K562 (cell line): ENCODE measurements at regions not wholly inside any gene's neighbourhood (a gene's known extent, or its start where the extent isn't known, plus 50 kb on each side); places are given as distances from the start of the nearest gene placed in this dataset.

Experiments
- ATAC-seq: fragments of 200-7000 bp; cut with Tn5 transposase; 3 replicates; pipeline ENCODE4 v1.9.1; 2020; ENCODE audit warnings: moderate library complexity
- BruUV-seq: library from RNA; stranded (reverse); fragments of 400-500 nt; replicated peaks from 2 replicates; lab custom pipeline; 2021; lab: Mats Ljungman, UMichigan
- CTCF ChIA-PET: fragments of 300-600 bp; formaldehyde crosslinking; extraction: SDS; loops from one replicate; lab custom pipeline; 2021; ENCODE audit warnings: low intra/inter-chr PET ratio; lab: Yijun Ruan, JAX
- POLR2A ChIA-PET: fragments of 300-600, 350-650 bp; sonication (Branson Sonifier 250); formaldehyde crosslinking; extraction: SDS; loops from one replicate; lab custom pipeline; 2021; ENCODE audit warnings: antibody characterized with exemption, inconsistent platforms; lab: Yijun Ruan, JAX
- DNase-seq, 4 experiments: peaks; one replicate each; pipeline versions ENCODE4 v3.0.0 to v3.0.0-alpha.2; 2011 to 2018; ENCODE audit warnings: low spot score in 3 of 4, mixed read lengths in 3 of 4; ENCODE audit errors: extremely low read depth in 1 of 4
- FAIRE-seq: peaks from 2 replicates; lab custom pipeline; 2011; peaks lifted over from hg19 to GRCh38; lab: Jason Lieb, UNC
- H2AFZ ChIP-seq: 2 replicates; pipeline ENCODE4 v1.6.0; 2011; ENCODE audit warnings: low read depth, low read length, control low read depth, inconsistent platforms
- H3K27ac ChIP-seq: fragments of 200-600 bp; 3 replicates; pipeline ENCODE4 v1.8.0; 2011; ENCODE audit warnings: low read depth, mild to moderate bottlenecking, control low read depth, inconsistent platforms, low read length, moderate library complexity, mixed read lengths; ENCODE audit errors: extremely low read depth
- H3K27me3 ChIP-seq, 2 experiments: fragments of 300-600 bp in 1 of 2; 2 replicates in 1 of 2; 3 replicates in 1 of 2; pipeline versions ENCODE4 v1.6.0 to v1.8.0; 2011; ENCODE audit warnings: inconsistent platforms in 2 of 2, low read length in 2 of 2, mild to moderate bottlenecking in 1 of 2, mixed read lengths in 1 of 2, moderate library complexity in 1 of 2; ENCODE audit not compliant: control insufficient read depth in 2 of 2, insufficient read depth in 2 of 2
- H3K36me3 ChIP-seq: fragments of 300-600 bp; 3 replicates; pipeline ENCODE4 v1.8.0; 2011; ENCODE audit warnings: mild to moderate bottlenecking, low read length, inconsistent platforms; ENCODE audit not compliant: control insufficient read depth, insufficient read depth
- H3K4me1 ChIP-seq, 2 experiments: fragments of 200-600 bp in 1 of 2; replicated peaks in 1 of 2; 2 replicates in 1 of 2; 3 replicates in 1 of 2; pipeline versions ENCODE4 v1.5.1 to v1.8.0; 2011; ENCODE audit warnings: inconsistent platforms in 2 of 2, low read length in 2 of 2, mild to moderate bottlenecking in 1 of 2, mixed read lengths in 1 of 2, moderate library complexity in 1 of 2; ENCODE audit not compliant: control insufficient read depth in 2 of 2, insufficient read depth in 2 of 2
- H3K4me2 ChIP-seq: 2 replicates; pipeline ENCODE4 v1.6.1; 2011; ENCODE audit warnings: low read length, control low read depth, inconsistent platforms, mixed read lengths; ENCODE audit not compliant: insufficient read depth
- H3K4me3 ChIP-seq: fragments of 200-600 bp; sonication (generic), shearing (Covaris generic); 2 replicates; pipeline ENCODE4 v1.5.1; 2016; ENCODE audit warnings: control low read depth, inconsistent platforms
- H3K79me2 ChIP-seq: fragments of 200-600 bp; 3 replicates; pipeline ENCODE4 v1.8.0; 2011; ENCODE audit warnings: low read length, inconsistent platforms; ENCODE audit not compliant: control insufficient read depth, insufficient read depth
- H3K9ac ChIP-seq, 2 experiments: 2 replicates each; pipeline versions ENCODE4 v1.6.0 to v1.6.1; 2011; ENCODE audit warnings: low read depth in 2 of 2, low read length in 2 of 2, control low read depth in 1 of 2, inconsistent platforms in 1 of 2, mild to moderate bottlenecking in 1 of 2, mixed read lengths in 1 of 2; ENCODE audit not compliant: insufficient read depth in 1 of 2
- H3K9me1 ChIP-seq: one replicate; pipeline ENCODE4 v1.6.0; 2011; ENCODE audit warnings: inconsistent platforms, mild to moderate bottlenecking, low read length, moderate library complexity; ENCODE audit not compliant: control insufficient read depth, insufficient read depth
- H3K9me3 ChIP-seq: replicated peaks from 2 replicates; pipeline ENCODE4 v1.5.1; 2011; ENCODE audit warnings: low read depth, low read length, inconsistent platforms; ENCODE audit not compliant: control insufficient read depth, insufficient read depth
- H4K20me1 ChIP-seq: replicated peaks from 2 replicates; pipeline ENCODE4 v1.6.1; 2011; ENCODE audit warnings: low read length, inconsistent platforms, mixed read lengths; ENCODE audit not compliant: control insufficient read depth, insufficient read depth
- AFF4 ChIP-seq: sonication (generic); formaldehyde crosslinking; IDR thresholded peaks from 2 replicates; pipeline ENCODE4 v1.8.0; 2023; ENCODE audit warnings: mild to moderate bottlenecking, missing genetic modification reagents
- CAMTA2 ChIP-seq: fragments of 250-450 bp; sonication (Bioruptor Pico); conservative IDR thresholded peaks from 2 replicates; pipeline ENCODE4 v1.5.1; 2022
- MAFK ChIP-seq: IDR thresholded peaks from 2 replicates; pipeline ENCODE4 v1.6.1; 2011; ENCODE audit warnings: low read length, improper control_type of control experiment
- ZFP1 ChIP-seq: fragments of 450-650 bp; formaldehyde crosslinking; IDR thresholded peaks from 2 replicates; pipeline ENCODE4 v1.4.0; 2020; ENCODE audit warnings: mild to moderate bottlenecking, mixed read lengths
- ZNF224 ChIP-seq: sonication (generic); formaldehyde crosslinking; IDR thresholded peaks from 2 replicates; pipeline ENCODE4 v1.8.0; 2022; ENCODE audit warnings: mild to moderate bottlenecking, missing genetic modification reagents
- ZNF316 ChIP-seq: fragments of 450-650 bp; IDR thresholded peaks from 2 replicates; pipeline ENCODE4 v1.6.1; 2016
- in situ Hi-C: fragments of 300-500 bp; cut with MboI; formaldehyde crosslinking; loops from 4 replicates; pipeline ENCODE4 v1.15.0; 2018; ENCODE audit warnings: inconsistent platforms, mixed read lengths
- intact Hi-C: fragments of 100-400 bp; cut with micrococcal nuclease; formaldehyde crosslinking; loops from 2 replicates; pipeline ENCODE4 v1.14.2; 2022

- H3K9me3 ChIP-seq: no peaks in the 10 kb centered on the region
- no peak overlapping the region for H3K4me3 ChIP-seq
- POLR2A ChIA-PET: no interaction called here
- H3K36me3 ChIP-seq: no peaks in the 10 kb centered on the region
- no peaks in the 10 kb centered on the region for H3K79me2 ChIP-seq
- H3K27me3 ChIP-seq: no peaks in the 10 kb centered on the region
- H4K20me1 ChIP-seq: no peaks in the 10 kb centered on the region
- H3K27ac ChIP-seq: no peak overlapping the region
- CTCF ChIA-PET: no interaction called here
- no peak for DNase-seq
- intact Hi-C loops: no loop called here
- ATAC-seq: no peak
- no peak overlapping the region for H2AFZ ChIP-seq
- H3K4me2 ChIP-seq: no peak overlapping the region
- H3K9me1 ChIP-seq: no peaks in the 10 kb centered on the region
- in situ Hi-C loops: no loop called here
- no peak for TF ChIP-seq CAMTA2 (CRISPR knock-in tag)
- no peak for TF ChIP-seq AFF4 (CRISPR knock-in tag)
- TF ChIP-seq ZFP1 (CRISPR knock-in tag): no peak
- TF ChIP-seq ZNF316: peak; percentile 30; the same call in 1 of the 2 replicates
- peak; percentile 27; the same call in 1 of the 2 replicates for TF ChIP-seq MAFK
- no peak for TF ChIP-seq ZNF224 (CRISPR knock-in tag)
- H3K9ac ChIP-seq: no peak overlapping the region
- FAIRE-seq: no peak
- no TSS peak for BruUV-seq
- H3K4me1 ChIP-seq: no peaks in the 10 kb centered on the region
Observed at GRCh38 chr1:69388044-69388443, 179.7 kb upstream of the LRRC7 start.
